ENCODE measurements at regions not wholly inside any gene's neighbourhood (a gene's known extent, or its start where the extent isn't known, plus 50 kb on each side); places are given as distances from the start of the nearest gene placed in this dataset.

- TF ChIP-seq POLR2A (IDR thresholded peaks at IDR 0.05; ENCODE audit: low read depth, low read length) (no peak), POLR2AphosphoS5 (IDR thresholded peaks at IDR 0.05; ENCODE audit: low read depth, low read length) (no peak), TAF1 (IDR thresholded peaks at IDR 0.05; ENCODE audit: borderline replicate concordance, low read depth, low read length) (no peak)
Measured at GRCh38 chr6:120478650-120479049, 855.6 kb downstream of the TBC1D32 start.
